ENCODE measurements at regions not wholly inside any gene's neighbourhood (a gene's known extent, or its start where the extent isn't known, plus 50 kb on each side); places are given as distances from the start of the nearest gene placed in this dataset.

DNA sequence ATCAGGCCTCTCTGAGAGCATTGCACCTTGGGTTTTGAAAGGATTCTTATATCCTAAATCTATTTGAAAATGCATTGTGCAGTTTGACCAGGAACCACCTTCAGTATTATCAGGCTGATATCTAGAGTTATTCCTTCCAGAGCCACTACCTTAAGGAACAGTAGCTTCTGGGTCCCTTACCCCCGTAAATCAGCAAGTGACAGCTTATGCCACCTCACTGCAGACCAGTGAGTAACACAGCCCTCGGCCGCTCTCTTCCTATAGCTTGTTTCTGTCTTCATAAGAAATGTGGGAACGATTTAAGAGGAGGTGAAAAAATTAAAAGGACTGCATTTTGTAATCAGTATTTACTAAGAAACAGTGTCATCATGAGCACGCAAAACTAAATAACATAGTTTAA is 584.2 kb downstream of the GALR1 start:
- intact Hi-C loops (cut with micrococcal nuclease) = no loop called here
- Mint-ChIP-seq H3K27ac (no peak overlapping the region), H3K27me3 (no peaks in the 10 kb centered on the region), H3K36me3 (no peaks in the 10 kb centered on the region), H3K4me3 (no peak overlapping the region), H3K9me3 (no peaks in the 10 kb centered on the region), H3K4me1 (ENCODE audit: low read depth) (no peaks in the 10 kb centered on the region)
- CTCF ChIA-PET = no interaction called here
- DNase-seq = no peak
- POLR2A ChIA-PET = no interaction called here

DNA sequence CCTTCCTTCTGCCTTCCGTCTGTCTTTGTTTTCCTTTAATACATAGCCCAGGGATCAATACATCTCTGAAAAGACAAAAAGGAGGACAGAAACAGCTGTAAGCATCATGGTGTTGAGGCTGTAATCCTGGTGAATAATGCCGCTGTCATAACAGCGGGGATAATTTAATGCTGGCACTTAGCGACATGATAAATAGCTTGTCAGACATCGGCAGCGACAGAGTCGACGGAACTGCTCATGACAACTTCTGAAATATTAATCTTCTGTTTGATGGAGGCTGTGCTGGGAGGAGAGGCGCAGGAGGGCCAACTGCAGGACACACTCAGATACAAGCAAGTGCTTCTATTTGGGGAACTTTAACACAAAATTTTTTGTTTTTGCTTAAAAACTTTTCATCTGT is 602.2 kb downstream of the GALR1 start:
- no peak for DNase-seq
- H3K4me1 Mint-ChIP-seq (ENCODE audit: low read depth) = no peaks in the 10 kb centered on the region
- CTCF ChIA-PET = no interaction called here
- H3K27ac Mint-ChIP-seq = no peak overlapping the region
- peaks cover 8% of the 10 kb centered on the region for H3K27me3 Mint-ChIP-seq
- no peaks in the 10 kb centered on the region for H3K36me3 Mint-ChIP-seq
- no peaks in the 10 kb centered on the region for H3K9me3 Mint-ChIP-seq
- H3K4me3 Mint-ChIP-seq = no peak overlapping the region
- intact Hi-C loops (cut with micrococcal nuclease) = no loop called here
- POLR2A ChIA-PET = no interaction called here

DNA sequence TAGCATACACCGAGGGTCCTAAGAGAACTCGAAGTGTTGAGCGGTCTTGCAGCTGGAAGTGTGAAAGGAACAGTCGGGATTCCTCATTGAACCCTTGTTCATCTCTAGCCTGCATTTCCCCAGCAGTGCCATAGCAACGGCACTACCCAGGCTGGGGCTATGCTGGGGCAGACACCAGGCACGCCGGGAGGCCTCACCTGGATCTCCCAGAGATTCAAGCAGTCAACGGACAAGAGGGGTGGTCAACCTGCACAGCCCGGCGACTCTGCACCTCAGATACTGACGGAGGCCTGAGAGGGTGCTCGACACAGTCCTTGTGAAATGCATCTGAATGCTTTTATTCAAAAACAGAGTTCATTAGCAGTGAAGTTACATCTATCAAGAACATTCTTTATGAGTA is 604.2 kb downstream of the GALR1 start:
- no peaks in the 10 kb centered on the region for H3K36me3 Mint-ChIP-seq
- intact Hi-C loops (cut with micrococcal nuclease) = no loop called here

DNA sequence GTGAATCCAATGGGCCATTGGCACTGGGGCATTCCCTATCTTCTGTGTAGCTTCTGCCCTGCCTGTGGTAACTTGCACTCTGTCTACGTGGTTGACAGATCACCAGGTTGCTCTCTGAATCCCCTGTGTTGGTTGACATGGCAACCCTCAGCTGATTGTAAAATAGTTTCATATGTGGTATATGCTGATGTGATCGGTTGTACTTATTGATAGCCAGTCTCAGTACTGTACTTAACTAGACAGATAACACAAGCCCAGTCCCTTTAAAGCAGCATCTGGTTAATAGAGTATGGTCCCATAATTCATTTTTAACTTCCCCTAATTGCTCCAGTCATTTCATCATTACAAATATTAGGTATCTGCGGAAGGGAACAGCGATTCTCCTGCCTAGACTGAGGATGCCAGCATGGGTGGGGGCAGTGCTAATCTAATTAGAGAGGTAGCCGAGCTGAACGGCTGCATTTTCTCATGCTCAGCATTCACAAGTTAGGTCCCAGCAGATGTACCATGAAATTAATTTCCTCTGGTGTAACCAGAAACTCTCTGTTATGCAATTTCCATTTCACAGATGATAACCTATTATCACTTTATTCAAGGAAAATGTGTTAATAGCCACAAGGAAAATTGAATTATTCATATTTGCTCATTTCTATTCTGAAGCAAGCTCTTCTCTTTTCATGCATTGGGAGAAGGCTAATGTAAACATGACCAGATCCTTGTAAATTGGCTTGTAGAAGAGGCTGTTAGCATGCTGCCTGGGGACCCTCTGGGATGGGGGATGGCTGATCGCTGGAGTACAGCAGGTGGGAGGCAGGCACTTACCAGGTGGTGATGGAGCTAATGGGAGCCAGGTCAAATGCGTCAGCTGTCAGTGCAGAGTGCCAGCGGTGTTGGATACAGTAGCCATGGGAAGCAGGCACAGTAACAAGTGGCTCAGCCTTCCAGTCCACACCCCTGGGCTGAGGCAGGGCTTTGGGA is 608.3 kb downstream of the GALR1 start:
- CTCF ChIA-PET = interaction anchor here (0.6 kb wide), 1 partner anchor 14 kb away, joined by 4 read pairs; no protein-coding TSS in a partner anchor
- no peaks in the 10 kb centered on the region for H3K4me1 Mint-ChIP-seq (ENCODE audit: low read depth)
- H3K4me3 Mint-ChIP-seq = no peak overlapping the region
- intact Hi-C loops (cut with micrococcal nuclease) = no loop called here
- H3K27me3 Mint-ChIP-seq = peaks cover 4% of the 10 kb centered on the region
- POLR2A ChIA-PET = no interaction called here
- DNase-seq = no peak
- no peaks in the 10 kb centered on the region for H3K36me3 Mint-ChIP-seq
- no peaks in the 10 kb centered on the region for H3K9me3 Mint-ChIP-seq
- no peak overlapping the region for H3K27ac Mint-ChIP-seq

More for the DNA sequence above, 604.2 kb downstream of the GALR1 start:
- H3K4me3 Mint-ChIP-seq = no peak overlapping the region
- POLR2A ChIA-PET = no interaction called here
- peaks cover 7% of the 10 kb centered on the region for H3K27me3 Mint-ChIP-seq
- CTCF ChIA-PET = no interaction called here
- no peaks in the 10 kb centered on the region for H3K4me1 Mint-ChIP-seq (ENCODE audit: low read depth)
- H3K9me3 Mint-ChIP-seq = no peaks in the 10 kb centered on the region
- DNase-seq = no peak
- no peak overlapping the region for H3K27ac Mint-ChIP-seq

DNA sequence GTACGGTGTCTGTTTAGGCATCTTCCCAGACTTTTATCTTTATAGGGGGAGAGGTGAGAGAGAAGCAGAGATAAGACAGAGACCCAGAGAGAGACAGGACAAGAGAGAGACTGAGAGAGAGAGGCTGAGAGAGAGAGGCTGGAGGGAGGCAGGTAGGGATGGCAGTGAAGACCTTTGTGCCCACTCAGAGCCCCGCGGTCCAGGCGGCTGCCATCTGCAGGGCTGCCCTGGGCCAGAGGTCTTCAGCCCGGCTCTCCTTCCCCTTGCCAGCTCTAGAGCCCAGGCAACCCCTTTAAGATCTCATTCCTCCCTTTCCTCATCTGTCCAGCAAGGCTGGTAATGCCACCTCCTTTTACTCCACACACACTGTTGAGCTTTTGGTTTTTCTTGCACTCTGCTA is 610.0 kb downstream of the GALR1 start:
- ChIA-PET CTCF (no interaction called here), POLR2A (interaction anchor here (0.5 kb wide), 1 partner anchor 162 kb away, joined by 4 read pairs; no protein-coding TSS in a partner anchor)
- Mint-ChIP-seq H3K4me1 (ENCODE audit: low read depth) (no peaks in the 10 kb centered on the region), H3K9me3 (no peaks in the 10 kb centered on the region), H3K27ac (no peak overlapping the region), H3K27me3 (peaks cover 4% of the 10 kb centered on the region), H3K36me3 (no peaks in the 10 kb centered on the region), H3K4me3 (no peak overlapping the region)
- intact Hi-C loops (cut with micrococcal nuclease) = no loop called here
- no peak for DNase-seq

DNA sequence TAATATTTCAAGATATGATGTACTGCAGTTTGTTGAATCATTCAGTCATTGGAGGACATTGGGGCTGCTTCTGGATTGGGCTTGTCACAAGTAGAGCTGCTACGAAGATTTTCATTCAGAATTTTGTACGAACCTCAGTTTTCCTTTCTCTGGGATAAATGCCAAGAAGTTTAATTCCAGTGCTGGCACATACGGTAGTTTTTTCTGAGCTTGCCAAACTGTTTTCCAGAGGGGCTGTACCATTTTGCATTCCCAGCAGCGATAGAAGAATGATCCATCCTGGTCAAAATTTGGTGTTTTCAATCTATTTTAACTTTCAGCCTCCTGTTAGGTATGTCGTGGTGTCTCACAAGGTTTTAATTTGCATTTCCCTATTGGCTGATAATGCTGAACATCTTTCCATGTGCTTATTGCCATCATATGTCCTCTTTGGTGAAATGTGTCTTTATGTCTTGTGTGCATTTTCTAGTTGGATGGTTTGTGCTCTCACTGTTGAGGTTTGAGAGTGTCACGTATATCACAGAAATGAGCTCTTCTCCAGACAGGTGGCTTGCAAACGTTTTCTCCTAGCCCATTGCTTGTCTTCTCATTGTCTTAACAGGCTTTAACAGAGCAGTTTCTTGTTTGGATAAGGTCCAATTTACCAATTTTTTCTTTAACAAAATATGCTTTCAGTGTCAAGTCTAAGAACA is 612.6 kb downstream of the GALR1 start:
- peaks cover 1% of the 10 kb centered on the region for H3K27me3 Mint-ChIP-seq
- DNase-seq = no peak
- CTCF ChIA-PET = no interaction called here
- no peak overlapping the region for H3K27ac Mint-ChIP-seq
- H3K9me3 Mint-ChIP-seq = no peaks in the 10 kb centered on the region
- H3K36me3 Mint-ChIP-seq = no peaks in the 10 kb centered on the region
- no peaks in the 10 kb centered on the region for H3K4me1 Mint-ChIP-seq (ENCODE audit: low read depth)
- H3K4me3 Mint-ChIP-seq = no peak overlapping the region
- POLR2A ChIA-PET = no interaction called here
- intact Hi-C loops (cut with micrococcal nuclease) = no loop called here

- Mint-ChIP-seq H3K4me3 (no peak overlapping the region), H3K27me3 (peaks cover 3% of the 10 kb centered on the region), H3K9me3 (no peaks in the 10 kb centered on the region), H3K27ac (no peak overlapping the region), H3K36me3 (no peaks in the 10 kb centered on the region), H3K4me1 (ENCODE audit: low read depth) (no peaks in the 10 kb centered on the region)
- DNase-seq = no peak
- POLR2A ChIA-PET = no interaction called here
- CTCF ChIA-PET = no interaction called here
- intact Hi-C loops (cut with micrococcal nuclease) = no loop called here
Observed at GRCh38 chr18:77865853-77866252, 616.2 kb downstream of the GALR1 start.

DNA sequence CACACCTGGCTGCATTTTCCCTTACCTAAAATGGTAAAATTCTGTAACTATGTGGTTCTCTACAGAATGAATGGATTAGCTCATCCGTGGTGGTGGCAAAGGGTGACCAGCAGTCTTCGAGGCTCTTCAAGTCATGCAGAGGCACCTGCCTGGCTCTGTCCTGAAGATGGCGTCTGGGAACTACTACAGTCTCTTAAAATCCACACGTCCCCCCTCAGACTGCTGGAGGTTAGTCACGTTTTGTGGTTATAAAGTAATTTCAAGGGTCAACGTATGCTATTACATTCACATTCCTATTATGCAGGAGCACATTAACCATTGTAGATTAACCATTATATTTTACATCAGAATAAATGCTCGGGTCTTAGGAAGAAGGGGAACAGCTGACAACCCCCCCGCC is 616.7 kb downstream of the GALR1 start:
- ChIA-PET CTCF (no interaction called here), POLR2A (no interaction called here)
- H3K9me3 Mint-ChIP-seq = no peaks in the 10 kb centered on the region
- no peak overlapping the region for H3K4me3 Mint-ChIP-seq
- peaks cover 3% of the 10 kb centered on the region for H3K27me3 Mint-ChIP-seq
- H3K36me3 Mint-ChIP-seq = no peaks in the 10 kb centered on the region
- intact Hi-C loops (cut with micrococcal nuclease) = no loop called here
- no peak overlapping the region for H3K27ac Mint-ChIP-seq
- no peaks in the 10 kb centered on the region for H3K4me1 Mint-ChIP-seq (ENCODE audit: low read depth)
- DNase-seq = no peak

- CTCF ChIA-PET = no interaction called here
- H3K27me3 Mint-ChIP-seq = peaks cover 3% of the 10 kb centered on the region
- H3K27ac Mint-ChIP-seq = no peak overlapping the region
- H3K9me3 Mint-ChIP-seq = no peaks in the 10 kb centered on the region
- intact Hi-C loops (cut with micrococcal nuclease) = no loop called here
- DNase-seq = no peak
- H3K4me3 Mint-ChIP-seq = no peak overlapping the region
- POLR2A ChIA-PET = no interaction called here
- no peaks in the 10 kb centered on the region for H3K36me3 Mint-ChIP-seq
- H3K4me1 Mint-ChIP-seq (ENCODE audit: low read depth) = no peaks in the 10 kb centered on the region
Observed at GRCh38 chr18:77870199-77870598, 620.6 kb downstream of the GALR1 start.

GRCh38 chr18:77870894-77871293 is 621.2 kb downstream of the GALR1 start:
- ChIA-PET POLR2A (no interaction called here), CTCF (no interaction called here)
- no peak for DNase-seq
- intact Hi-C loops (cut with micrococcal nuclease) = no loop called here
- H3K27me3 Mint-ChIP-seq = peaks cover 3% of the 10 kb centered on the region
- H3K36me3 Mint-ChIP-seq = no peaks in the 10 kb centered on the region
- no peaks in the 10 kb centered on the region for H3K4me1 Mint-ChIP-seq (ENCODE audit: low read depth)
- H3K9me3 Mint-ChIP-seq = no peaks in the 10 kb centered on the region
- no peak overlapping the region for H3K27ac Mint-ChIP-seq
- no peak overlapping the region for H3K4me3 Mint-ChIP-seq

GRCh38 chr18:77872166-77872565 is 622.5 kb downstream of the GALR1 start:
- Mint-ChIP-seq H3K27ac (no peak overlapping the region), H3K4me1 (ENCODE audit: low read depth) (no peaks in the 10 kb centered on the region), H3K9me3 (no peaks in the 10 kb centered on the region), H3K36me3 (no peaks in the 10 kb centered on the region), H3K4me3 (no peak overlapping the region), H3K27me3 (peaks cover 5% of the 10 kb centered on the region)
- intact Hi-C loops (cut with micrococcal nuclease) = no loop called here
- no peak for DNase-seq
- POLR2A ChIA-PET = no interaction called here
- CTCF ChIA-PET = no interaction called here

GRCh38 chr18:77876319-77876865 is 626.7 kb downstream of the GALR1 start:
- Mint-ChIP-seq H3K27ac (no peak overlapping the region), H3K36me3 (no peaks in the 10 kb centered on the region), H3K27me3 (peaks cover 3% of the 10 kb centered on the region), H3K9me3 (no peaks in the 10 kb centered on the region), H3K4me3 (no peak overlapping the region), H3K4me1 (ENCODE audit: low read depth) (no peaks in the 10 kb centered on the region)
- intact Hi-C loops (cut with micrococcal nuclease) = no loop called here
- CTCF ChIA-PET = no interaction called here
- POLR2A ChIA-PET = no interaction called here
- no peak for DNase-seq

- CTCF ChIA-PET = no interaction called here
- Mint-ChIP-seq H3K9me3 (no peaks in the 10 kb centered on the region), H3K27me3 (peaks cover 11% of the 10 kb centered on the region), H3K27ac (no peak overlapping the region), H3K4me1 (ENCODE audit: low read depth) (no peaks in the 10 kb centered on the region), H3K36me3 (no peaks in the 10 kb centered on the region), H3K4me3 (no peak overlapping the region)
- no peak for DNase-seq
- intact Hi-C loops (cut with micrococcal nuclease) = no loop called here
- POLR2A ChIA-PET = no interaction called here
Observed at GRCh38 chr18:77879829-77880228, 630.2 kb downstream of the GALR1 start.
